ENCODE measurements at regions not wholly inside any gene's neighbourhood (a gene's known extent, or its start where the extent isn't known, plus 50 kb on each side); places are given as distances from the start of the nearest gene placed in this dataset.

DNA sequence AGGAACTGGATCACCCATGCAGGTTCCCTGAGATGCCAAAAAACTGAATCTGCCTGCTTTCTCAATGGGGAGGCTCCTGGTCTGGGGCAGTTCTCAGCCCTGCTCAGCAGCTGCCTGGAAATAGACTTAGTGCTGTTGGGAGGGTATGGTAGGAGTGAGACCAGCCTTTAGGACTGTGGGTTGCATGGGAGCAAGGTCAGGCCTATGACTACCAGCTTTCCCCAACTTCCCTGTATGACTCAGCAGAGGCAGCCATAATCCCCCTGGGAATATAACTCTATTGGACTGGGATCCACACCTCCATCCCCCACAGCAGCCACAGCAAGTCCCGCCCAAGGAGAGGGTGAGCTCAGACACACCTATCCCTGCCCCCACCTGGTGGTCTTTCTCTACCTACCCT lies 87.0 kb downstream of the CFAP44 start:
- TF ChIP-seq ZNF317 (CRISPR knock-in tag; IDR thresholded peaks at IDR 0.05; ENCODE audit: borderline replicate concordance, low read depth), result no peak
- TF ChIP-seq, protein P1, sequence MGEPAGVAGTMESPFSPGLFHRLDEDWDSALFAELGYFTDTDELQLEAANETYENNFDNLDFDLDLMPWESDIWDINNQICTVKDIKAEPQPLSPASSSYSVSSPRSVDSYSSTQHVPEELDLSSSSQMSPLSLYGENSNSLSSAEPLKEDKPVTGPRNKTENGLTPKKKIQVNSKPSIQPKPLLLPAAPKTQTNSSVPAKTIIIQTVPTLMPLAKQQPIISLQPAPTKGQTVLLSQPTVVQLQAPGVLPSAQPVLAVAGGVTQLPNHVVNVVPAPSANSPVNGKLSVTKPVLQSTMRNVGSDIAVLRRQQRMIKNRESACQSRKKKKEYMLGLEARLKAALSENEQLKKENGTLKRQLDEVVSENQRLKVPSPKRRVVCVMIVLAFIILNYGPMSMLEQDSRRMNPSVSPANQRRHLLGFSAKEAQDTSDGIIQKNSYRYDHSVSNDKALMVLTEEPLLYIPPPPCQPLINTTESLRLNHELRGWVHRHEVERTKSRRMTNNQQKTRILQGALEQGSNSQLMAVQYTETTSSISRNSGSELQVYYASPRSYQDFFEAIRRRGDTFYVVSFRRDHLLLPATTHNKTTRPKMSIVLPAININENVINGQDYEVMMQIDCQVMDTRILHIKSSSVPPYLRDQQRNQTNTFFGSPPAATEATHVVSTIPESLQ (CRISPR knock-in tag; IDR thresholded peaks at IDR 0.05), result no peak
- TF ChIP-seq GRHL2 (CRISPR knock-in tag; IDR thresholded peaks at IDR 0.05; ENCODE audit: insufficient replicate concordance, severe bottlenecking), result no peak
- TF ChIP-seq HMGA2 (CRISPR knock-in tag; IDR thresholded peaks at IDR 0.05), result no peak
- TF ChIP-seq NFYB (CRISPR knock-in tag; conservative IDR thresholded peaks at IDR 0.05; ENCODE audit: low read depth), result no peak
- TF ChIP-seq ZNF416 (CRISPR knock-in tag; IDR thresholded peaks at IDR 0.05), result no peak
- TF ChIP-seq TEAD1 (CRISPR knock-in tag; IDR thresholded peaks at IDR 0.05), result no peak
- TF ChIP-seq, protein P2, sequence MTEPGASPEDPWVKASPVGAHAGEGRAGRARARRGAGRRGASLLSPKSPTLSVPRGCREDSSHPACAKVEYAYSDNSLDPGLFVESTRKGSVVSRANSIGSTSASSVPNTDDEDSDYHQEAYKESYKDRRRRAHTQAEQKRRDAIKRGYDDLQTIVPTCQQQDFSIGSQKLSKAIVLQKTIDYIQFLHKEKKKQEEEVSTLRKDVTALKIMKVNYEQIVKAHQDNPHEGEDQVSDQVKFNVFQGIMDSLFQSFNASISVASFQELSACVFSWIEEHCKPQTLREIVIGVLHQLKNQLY (CRISPR knock-in tag; IDR thresholded peaks at IDR 0.05), result no peak
- TF ChIP-seq TEAD4 (CRISPR knock-in tag; IDR thresholded peaks at IDR 0.05), result no peak
- TF ChIP-seq, protein P3, sequence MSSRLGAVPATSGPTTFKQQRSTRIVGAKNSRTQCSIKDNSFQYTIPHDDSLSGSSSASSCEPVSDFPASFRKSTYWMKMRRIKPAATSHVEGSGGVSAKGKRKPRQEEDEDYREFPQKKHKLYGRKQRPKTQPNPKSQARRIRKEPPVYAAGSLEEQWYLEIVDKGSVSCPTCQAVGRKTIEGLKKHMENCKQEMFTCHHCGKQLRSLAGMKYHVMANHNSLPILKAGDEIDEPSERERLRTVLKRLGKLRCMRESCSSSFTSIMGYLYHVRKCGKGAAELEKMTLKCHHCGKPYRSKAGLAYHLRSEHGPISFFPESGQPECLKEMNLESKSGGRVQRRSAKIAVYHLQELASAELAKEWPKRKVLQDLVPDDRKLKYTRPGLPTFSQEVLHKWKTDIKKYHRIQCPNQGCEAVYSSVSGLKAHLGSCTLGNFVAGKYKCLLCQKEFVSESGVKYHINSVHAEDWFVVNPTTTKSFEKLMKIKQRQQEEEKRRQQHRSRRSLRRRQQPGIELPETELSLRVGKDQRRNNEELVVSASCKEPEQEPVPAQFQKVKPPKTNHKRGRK (CRISPR knock-in tag; IDR thresholded peaks at IDR 0.05; ENCODE audit: borderline replicate concordance), result no peak
- TF ChIP-seq, protein P4, sequence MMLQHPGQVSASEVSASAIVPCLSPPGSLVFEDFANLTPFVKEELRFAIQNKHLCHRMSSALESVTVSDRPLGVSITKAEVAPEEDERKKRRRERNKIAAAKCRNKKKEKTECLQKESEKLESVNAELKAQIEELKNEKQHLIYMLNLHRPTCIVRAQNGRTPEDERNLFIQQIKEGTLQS (CRISPR knock-in tag; conservative IDR thresholded peaks at IDR 0.05), result no peak
- TF ChIP-seq OVOL2 (CRISPR knock-in tag; IDR thresholded peaks at IDR 0.05; ENCODE audit: borderline replicate concordance), result no peak
- no peak for TF ChIP-seq ZNF423 (CRISPR knock-in tag; IDR thresholded peaks at IDR 0.05)
- no peak for TF ChIP-seq CREB1 (CRISPR knock-in tag; IDR thresholded peaks at IDR 0.05)
- no peak for TF ChIP-seq ZNF138 (CRISPR knock-in tag; conservative IDR thresholded peaks at IDR 0.05)
- TF ChIP-seq, protein P5, sequence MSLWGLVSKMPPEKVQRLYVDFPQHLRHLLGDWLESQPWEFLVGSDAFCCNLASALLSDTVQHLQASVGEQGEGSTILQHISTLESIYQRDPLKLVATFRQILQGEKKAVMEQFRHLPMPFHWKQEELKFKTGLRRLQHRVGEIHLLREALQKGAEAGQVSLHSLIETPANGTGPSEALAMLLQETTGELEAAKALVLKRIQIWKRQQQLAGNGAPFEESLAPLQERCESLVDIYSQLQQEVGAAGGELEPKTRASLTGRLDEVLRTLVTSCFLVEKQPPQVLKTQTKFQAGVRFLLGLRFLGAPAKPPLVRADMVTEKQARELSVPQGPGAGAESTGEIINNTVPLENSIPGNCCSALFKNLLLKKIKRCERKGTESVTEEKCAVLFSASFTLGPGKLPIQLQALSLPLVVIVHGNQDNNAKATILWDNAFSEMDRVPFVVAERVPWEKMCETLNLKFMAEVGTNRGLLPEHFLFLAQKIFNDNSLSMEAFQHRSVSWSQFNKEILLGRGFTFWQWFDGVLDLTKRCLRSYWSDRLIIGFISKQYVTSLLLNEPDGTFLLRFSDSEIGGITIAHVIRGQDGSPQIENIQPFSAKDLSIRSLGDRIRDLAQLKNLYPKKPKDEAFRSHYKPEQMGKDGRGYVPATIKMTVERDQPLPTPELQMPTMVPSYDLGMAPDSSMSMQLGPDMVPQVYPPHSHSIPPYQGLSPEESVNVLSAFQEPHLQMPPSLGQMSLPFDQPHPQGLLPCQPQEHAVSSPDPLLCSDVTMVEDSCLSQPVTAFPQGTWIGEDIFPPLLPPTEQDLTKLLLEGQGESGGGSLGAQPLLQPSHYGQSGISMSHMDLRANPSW (CRISPR knock-in tag; conservative IDR thresholded peaks at IDR 0.05; ENCODE audit: low read depth), result no peak
- TF ChIP-seq, protein P6, sequence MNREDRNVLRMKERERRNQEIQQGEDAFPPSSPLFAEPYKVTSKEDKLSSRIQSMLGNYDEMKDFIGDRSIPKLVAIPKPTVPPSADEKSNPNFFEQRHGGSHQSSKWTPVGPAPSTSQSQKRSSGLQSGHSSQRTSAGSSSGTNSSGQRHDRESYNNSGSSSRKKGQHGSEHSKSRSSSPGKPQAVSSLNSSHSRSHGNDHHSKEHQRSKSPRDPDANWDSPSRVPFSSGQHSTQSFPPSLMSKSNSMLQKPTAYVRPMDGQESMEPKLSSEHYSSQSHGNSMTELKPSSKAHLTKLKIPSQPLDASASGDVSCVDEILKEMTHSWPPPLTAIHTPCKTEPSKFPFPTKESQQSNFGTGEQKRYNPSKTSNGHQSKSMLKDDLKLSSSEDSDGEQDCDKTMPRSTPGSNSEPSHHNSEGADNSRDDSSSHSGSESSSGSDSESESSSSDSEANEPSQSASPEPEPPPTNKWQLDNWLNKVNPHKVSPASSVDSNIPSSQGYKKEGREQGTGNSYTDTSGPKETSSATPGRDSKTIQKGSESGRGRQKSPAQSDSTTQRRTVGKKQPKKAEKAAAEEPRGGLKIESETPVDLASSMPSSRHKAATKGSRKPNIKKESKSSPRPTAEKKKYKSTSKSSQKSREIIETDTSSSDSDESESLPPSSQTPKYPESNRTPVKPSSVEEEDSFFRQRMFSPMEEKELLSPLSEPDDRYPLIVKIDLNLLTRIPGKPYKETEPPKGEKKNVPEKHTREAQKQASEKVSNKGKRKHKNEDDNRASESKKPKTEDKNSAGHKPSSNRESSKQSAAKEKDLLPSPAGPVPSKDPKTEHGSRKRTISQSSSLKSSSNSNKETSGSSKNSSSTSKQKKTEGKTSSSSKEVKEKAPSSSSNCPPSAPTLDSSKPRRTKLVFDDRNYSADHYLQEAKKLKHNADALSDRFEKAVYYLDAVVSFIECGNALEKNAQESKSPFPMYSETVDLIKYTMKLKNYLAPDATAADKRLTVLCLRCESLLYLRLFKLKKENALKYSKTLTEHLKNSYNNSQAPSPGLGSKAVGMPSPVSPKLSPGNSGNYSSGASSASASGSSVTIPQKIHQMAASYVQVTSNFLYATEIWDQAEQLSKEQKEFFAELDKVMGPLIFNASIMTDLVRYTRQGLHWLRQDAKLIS (CRISPR knock-in tag; IDR thresholded peaks at IDR 0.05; ENCODE audit: borderline replicate concordance), result no peak
- ChIA-PET POLR2A (no interaction called here), CTCF (interaction anchor here (0.7 to 1.2 kb wide), 2 partner anchors 14 to 48 kb away, joined by 3 to 4 read pairs; no protein-coding TSS in a partner anchor)
- no peak for ATAC-seq
- DNase-seq (ENCODE audit: low spot score), result no peak
- Mint-ChIP-seq H3K27ac (no peak overlapping the region), H3K27me3 (ENCODE audit: low read depth) (no peaks in the 10 kb centered on the region), H3K9me3 (peaks cover 24% of the 10 kb centered on the region), H3K4me3 (no peak overlapping the region), H3K36me3 (no peaks in the 10 kb centered on the region), H3K4me1 (no peaks in the 10 kb centered on the region)
